SK-N-SH (cell line): ENCODE measurements at regions not wholly inside any gene's neighbourhood (a gene's known extent, or its start where the extent isn't known, plus 50 kb on each side); places are given as distances from the start of the nearest gene placed in this dataset.

ENCODE experiments used
- CTCF ChIA-PET: fragments of 300-600, 350-600 bp; formaldehyde crosslinking; extraction: SDS; loops from one replicate; lab custom pipeline; 2021; lab: Yijun Ruan, JAX
- POLR2A ChIA-PET: fragments of 350-600 bp; sonication (Branson Sonifier 250); formaldehyde crosslinking; extraction: SDS; loops from one replicate; lab custom pipeline; 2020; ENCODE audit warnings: antibody characterized with exemption, inconsistent platforms; lab: Yijun Ruan, JAX
- DNase-seq: peaks from one replicate; pipeline ENCODE4 v3.0.0; 2012
- H2AFZ ChIP-seq: fragments of 200-600 bp; sonication (generic); 2 replicates; pipeline ENCODE4 v1.8.1; 2016; ENCODE audit warnings: antibody characterized with exemption, mild to moderate bottlenecking, low read depth
- H3F3A ChIP-seq: fragments of 200-600 bp; sonication (generic); replicated peaks from 2 replicates; pipeline ENCODE3; 2016; ENCODE audit warnings: antibody characterized with exemption, mild to moderate bottlenecking; ENCODE audit not compliant: insufficient read depth
- H3K27ac ChIP-seq, 2 experiments: fragments of 200-500 bp in 1 of 2; fragments of 200-600 bp in 1 of 2; sonication (Bioruptor generic) in 1 of 2; sonication (generic), shearing (Covaris generic) in 1 of 2; 2 replicates each; pipeline versions ENCODE4 v1.5.1 to v1.6.1; 2014 to 2016; ENCODE audit warnings: low read depth in 2 of 2, inconsistent platforms in 1 of 2, low read length in 1 of 2, mild to moderate bottlenecking in 1 of 2, mixed read lengths in 1 of 2
- H3K27me3 ChIP-seq: fragments of 200-600 bp; sonication (generic), shearing (Covaris generic); 2 replicates; pipeline ENCODE4 v1.6.1; 2016; ENCODE audit warnings: mixed run types; ENCODE audit not compliant: insufficient read depth
- H3K36me3 ChIP-seq, 2 experiments: fragments of 200-500 bp in 1 of 2; fragments of 200-600 bp in 1 of 2; sonication (Bioruptor generic) in 1 of 2; sonication (generic) in 1 of 2; replicated peaks in 1 of 2; 2 replicates each; pipeline versions ENCODE3 to v1.5.1; 2014 to 2016; ENCODE audit warnings: low read length in 1 of 2, mild to moderate bottlenecking in 1 of 2; ENCODE audit not compliant: insufficient read depth in 2 of 2, control insufficient read depth in 1 of 2
- H3K4me1 ChIP-seq, 2 experiments: fragments of 200-500 bp in 1 of 2; fragments of 200-600 bp in 1 of 2; sonication (Bioruptor generic) in 1 of 2; sonication (generic), shearing (Covaris generic) in 1 of 2; 2 replicates each; pipeline versions ENCODE4 v1.5.1 to v1.6.1; 2014 to 2016; ENCODE audit warnings: low read depth in 1 of 2, low read length in 1 of 2, mixed run types in 1 of 2; ENCODE audit not compliant: insufficient read depth in 2 of 2, control insufficient read depth in 1 of 2
- H3K4me2 ChIP-seq: fragments of 200-600 bp; sonication (generic), shearing (Covaris generic); 2 replicates; pipeline ENCODE4 v1.6.1; 2017; ENCODE audit warnings: mixed run types
- H3K4me3 ChIP-seq, 2 experiments: fragments of 200-500 bp in 1 of 2; fragments of 200-600 bp in 1 of 2; sonication (Bioruptor generic) in 1 of 2; sonication (generic), shearing (Covaris generic) in 1 of 2; 2 replicates each; pipeline versions ENCODE4 v1.5.1 to v1.8.1; 2014 to 2016; ENCODE audit warnings: low read depth in 2 of 2, inconsistent platforms in 1 of 2, low read length in 1 of 2, mild to moderate bottlenecking in 1 of 2, mixed read lengths in 1 of 2, moderate library complexity in 1 of 2
- H3K79me2 ChIP-seq: fragments of 200-600 bp; sonication (generic); 2 replicates; pipeline ENCODE4 v1.8.1; 2017; ENCODE audit warnings: mild to moderate bottlenecking; ENCODE audit not compliant: insufficient read depth
- H3K9ac ChIP-seq: fragments of 200-600 bp; sonication (generic); 2 replicates; pipeline ENCODE4 v1.6.1; 2017; ENCODE audit warnings: mixed run types
- H3K9me2 ChIP-seq: fragments of 200-600 bp; sonication (generic); 2 replicates; pipeline ENCODE4 v1.6.1; 2017; ENCODE audit warnings: mixed run types
- H3K9me3 ChIP-seq: fragments of 200-600 bp; sonication (generic); 2 replicates; pipeline ENCODE4 v1.6.1; 2017; ENCODE audit warnings: mixed run types, mild to moderate bottlenecking, moderate library complexity
- H4K20me1 ChIP-seq: fragments of 200-600 bp; sonication (generic); 2 replicates; pipeline ENCODE4 v1.6.1; 2017; ENCODE audit warnings: mild to moderate bottlenecking, mixed run types; ENCODE audit not compliant: insufficient read depth
- ELF1 ChIP-seq: IDR thresholded peaks from 2 replicates; pipeline ENCODE4 v1.4.0; 2012
- EP300 ChIP-seq, 2 experiments: IDR thresholded peaks; 2 replicates each; pipeline versions ENCODE4 v1.4.0 to v1.6.1; 2012; ENCODE audit warnings: borderline replicate concordance in 1 of 2, low read depth in 1 of 2, low read length in 1 of 2
- FOXM1 ChIP-seq: IDR thresholded peaks from 2 replicates; pipeline ENCODE4 v1.4.0; 2012; ENCODE audit warnings: low read depth, mild to moderate bottlenecking
- GATA2 ChIP-seq: sonication (generic); formaldehyde crosslinking; IDR thresholded peaks from 2 replicates; pipeline ENCODE4 v1.5.0; 2020; ENCODE audit warnings: mild to moderate bottlenecking, missing genetic modification reagents
- MAX ChIP-seq: IDR thresholded peaks from 2 replicates; pipeline ENCODE4 v1.4.0; 2012; ENCODE audit warnings: low read depth
- MEF2A ChIP-seq: IDR thresholded peaks from 2 replicates; pipeline ENCODE4 v1.4.0; 2012; ENCODE audit warnings: low read depth, borderline replicate concordance
- NFIC ChIP-seq: IDR thresholded peaks from 2 replicates; pipeline ENCODE4 v1.4.0; 2012; ENCODE audit warnings: borderline replicate concordance
- NRF1 ChIP-seq: IDR thresholded peaks from 2 replicates; pipeline ENCODE4 v1.6.1; 2012; ENCODE audit warnings: low read depth, mild to moderate bottlenecking, low read length
- RAD21 ChIP-seq: IDR thresholded peaks from 2 replicates; pipeline ENCODE4 v1.6.1; 2012; ENCODE audit warnings: mild to moderate bottlenecking, low read length
- RCOR1 ChIP-seq: fragments of 150-350 bp; IDR thresholded peaks from 2 replicates; pipeline ENCODE4 v1.6.1; 2017; ENCODE audit warnings: antibody characterized with exemption, low read length
- RFX5 ChIP-seq: IDR thresholded peaks from 2 replicates; pipeline ENCODE4 v1.6.1; 2012; ENCODE audit warnings: mild to moderate bottlenecking, improper control_type of control experiment, low read length
- RXRA ChIP-seq: IDR thresholded peaks from 2 replicates; pipeline ENCODE4 v1.4.0; 2012; ENCODE audit warnings: low read depth, mild to moderate bottlenecking, borderline replicate concordance
- SIN3A ChIP-seq: IDR thresholded peaks from 2 replicates; pipeline ENCODE4 v1.6.1; 2012; ENCODE audit warnings: low read depth, mild to moderate bottlenecking, low read length, moderate library complexity, borderline replicate concordance
- TCF12 ChIP-seq: IDR thresholded peaks from 2 replicates; pipeline ENCODE4 v1.4.0; 2012
- TEAD4 ChIP-seq: IDR thresholded peaks from 2 replicates; pipeline ENCODE4 v1.4.0; 2012; ENCODE audit warnings: mild to moderate bottlenecking, borderline replicate concordance; ENCODE audit not compliant: insufficient read depth
- YY1 ChIP-seq: IDR thresholded peaks from 2 replicates; pipeline ENCODE4 v1.4.0; 2012; ENCODE audit warnings: low read depth, mild to moderate bottlenecking
- ZBTB33 ChIP-seq: IDR thresholded peaks from 2 replicates; pipeline ENCODE4 v1.4.0; 2012; ENCODE audit warnings: low read depth, borderline replicate concordance
- WGBS: methylation state at CpG from one replicate; pipeline ENCODE4 v1.1.6; 2017; ENCODE audit warnings: low lambda C conversion rate; 5-methylcytosine and 5-hydroxymethylcytosine counted together
- TF ChIP-seq, protein P1 (sequence below): IDR thresholded peaks from 2 replicates; pipeline ENCODE4 v1.6.1; 2012; ENCODE audit warnings: mild to moderate bottlenecking, low read depth, low read length, moderate library complexity

- Histone ChIP-seq H3K79me2 (no peaks in the 10 kb centered on the region), H3K9me2 (no peaks in the 10 kb centered on the region)
- CTCF ChIA-PET: interaction anchor here (1.0 kb wide), 1 partner anchor 95 kb away, joined by 3 read pairs; no protein-coding TSS in a partner anchor
- TF ChIP-seq TEAD4 (no peak), GATA2 (CRISPR knock-in tag) (no peak), YY1 (no peak), TCF12 (no peak)
- TF ChIP-seq, protein P1, sequence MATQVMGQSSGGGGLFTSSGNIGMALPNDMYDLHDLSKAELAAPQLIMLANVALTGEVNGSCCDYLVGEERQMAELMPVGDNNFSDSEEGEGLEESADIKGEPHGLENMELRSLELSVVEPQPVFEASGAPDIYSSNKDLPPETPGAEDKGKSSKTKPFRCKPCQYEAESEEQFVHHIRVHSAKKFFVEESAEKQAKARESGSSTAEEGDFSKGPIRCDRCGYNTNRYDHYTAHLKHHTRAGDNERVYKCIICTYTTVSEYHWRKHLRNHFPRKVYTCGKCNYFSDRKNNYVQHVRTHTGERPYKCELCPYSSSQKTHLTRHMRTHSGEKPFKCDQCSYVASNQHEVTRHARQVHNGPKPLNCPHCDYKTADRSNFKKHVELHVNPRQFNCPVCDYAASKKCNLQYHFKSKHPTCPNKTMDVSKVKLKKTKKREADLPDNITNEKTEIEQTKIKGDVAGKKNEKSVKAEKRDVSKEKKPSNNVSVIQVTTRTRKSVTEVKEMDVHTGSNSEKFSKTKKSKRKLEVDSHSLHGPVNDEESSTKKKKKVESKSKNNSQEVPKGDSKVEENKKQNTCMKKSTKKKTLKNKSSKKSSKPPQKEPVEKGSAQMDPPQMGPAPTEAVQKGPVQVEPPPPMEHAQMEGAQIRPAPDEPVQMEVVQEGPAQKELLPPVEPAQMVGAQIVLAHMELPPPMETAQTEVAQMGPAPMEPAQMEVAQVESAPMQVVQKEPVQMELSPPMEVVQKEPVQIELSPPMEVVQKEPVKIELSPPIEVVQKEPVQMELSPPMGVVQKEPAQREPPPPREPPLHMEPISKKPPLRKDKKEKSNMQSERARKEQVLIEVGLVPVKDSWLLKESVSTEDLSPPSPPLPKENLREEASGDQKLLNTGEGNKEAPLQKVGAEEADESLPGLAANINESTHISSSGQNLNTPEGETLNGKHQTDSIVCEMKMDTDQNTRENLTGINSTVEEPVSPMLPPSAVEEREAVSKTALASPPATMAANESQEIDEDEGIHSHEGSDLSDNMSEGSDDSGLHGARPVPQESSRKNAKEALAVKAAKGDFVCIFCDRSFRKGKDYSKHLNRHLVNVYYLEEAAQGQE: no peak
- TF ChIP-seq, all 33 proteins: peak for 0
- H3K9me3 ChIP-seq: no peaks in the 10 kb centered on the region; the same call in 1 of the 2 replicates
- no peak overlapping the region for H3K4me3 ChIP-seq
- H2AFZ ChIP-seq: no peak overlapping the region
- POLR2A ChIA-PET: no interaction called here
- H4K20me1 ChIP-seq: no peaks in the 10 kb centered on the region
- H3K27me3 ChIP-seq: no peaks in the 10 kb centered on the region
- no peak overlapping the region for H3K4me2 ChIP-seq
- H3K9ac ChIP-seq: no peak overlapping the region
- no peak for DNase-seq
- H3K36me3 ChIP-seq: no peaks in the 10 kb centered on the region
- 54% methylated on average over 6 of the region's 6 CpGs for WGBS
- H3K27ac ChIP-seq: no peak overlapping the region; a peak in 1 of 4 replicates
- peaks cover 0 to 2% of the 10 kb centered on the region in 2 experiments; a peak in 2 of 4 replicates for H3K4me1 ChIP-seq
- H3F3A ChIP-seq: no peaks in the 10 kb centered on the region
Measured at GRCh38 chr1:239856067-239856466, 235.6 kb upstream of the FMN2 start.

- H3K9me3 ChIP-seq: no peaks in the 10 kb centered on the region; the same call in 1 of the 2 replicates
- H3K27ac ChIP-seq: peak overlapping the region in 1 of 2 experiments; percentile 89; a peak in 2 of 4 replicates
- no peaks in the 10 kb centered on the region for H3K36me3 ChIP-seq
- H4K20me1 ChIP-seq: no peaks in the 10 kb centered on the region
- no peaks in the 10 kb centered on the region for H3K27me3 ChIP-seq
- WGBS: 58% methylated on average over 1 of the region's 1 CpG
- TF ChIP-seq TEAD4 (no peak), RXRA (no peak), ELF1 (no peak), NRF1 (no peak), MEF2A (no peak), NFIC (no peak), ZBTB33 (no peak), MAX (no peak), RCOR1 (no peak), EP300 (IDR thresholded peaks at IDR 0.05; ENCODE audit: borderline replicate concordance in 1 of 2, low read depth in 1 of 2, low read length in 1 of 2) (no peak), RAD21 (no peak), SIN3A (no peak), FOXM1 (no peak), GATA2 (CRISPR knock-in tag) (no peak), RFX5 (no peak), TCF12 (no peak)
- TF ChIP-seq, protein P1: no peak
- TF ChIP-seq, all 33 proteins: peak for 0
- Histone ChIP-seq H3K4me2 (no peak overlapping the region), H3K79me2 (no peaks in the 10 kb centered on the region), H3K4me3 (no peak overlapping the region), H3K4me1 (peaks cover 0 to 2% of the 10 kb centered on the region in 2 experiments; a peak in 2 of 4 replicates), H3F3A (no peaks in the 10 kb centered on the region), H3K9me2 (no peaks in the 10 kb centered on the region), H3K9ac (no peak overlapping the region), H2AFZ (no peak overlapping the region)
- ChIA-PET CTCF (no interaction called here), POLR2A (no interaction called here)
- DNase-seq: no peak
Measured at GRCh38 chr1:239856924-239857323, 234.8 kb upstream of the FMN2 start.
